ACC112 (cell line): ENCODE measurements at regions not wholly inside any gene's neighbourhood (a gene's known extent, or its start where the extent isn't known, plus 50 kb on each side); places are given as distances from the start of the nearest gene placed in this dataset.

ENCODE experiments used
- H2AFZ ChIP-seq: fragments of 200-600 bp; sonication (generic); one replicate; pipeline ENCODE4 v1.6.0; 2017; ENCODE audit warnings: antibody characterized with exemption, low read length; ENCODE audit not compliant: unreplicated experiment
- H3K27ac ChIP-seq: fragments of 200-600 bp; sonication (generic); 2 replicates; pipeline ENCODE4 v1.5.1; 2014; ENCODE audit warnings: low read depth, mild to moderate bottlenecking, antibody characterized with exemption, low read length, moderate library complexity
- H3K27me3 ChIP-seq: fragments of 200-600 bp; sonication (generic); 2 replicates; pipeline ENCODE4 v1.6.1; 2014; ENCODE audit warnings: mild to moderate bottlenecking, antibody characterized with exemption, low read length, moderate library complexity, mixed read lengths; ENCODE audit not compliant: insufficient read depth
- H3K36me3 ChIP-seq: fragments of 200-600 bp; sonication (generic); 2 replicates; pipeline ENCODE4 v1.6.1; 2016; ENCODE audit warnings: mild to moderate bottlenecking, antibody characterized with exemption, low read length, moderate library complexity, mixed read lengths; ENCODE audit not compliant: insufficient read depth
- H3K4me1 ChIP-seq: fragments of 200-600 bp; sonication (generic); one replicate; pipeline ENCODE4 v1.6.1; 2016; ENCODE audit warnings: low read length, mixed read lengths; ENCODE audit not compliant: insufficient read depth, unreplicated experiment, control insufficient read depth
- H3K4me3 ChIP-seq: fragments of 200-600 bp; sonication (generic); 2 replicates; pipeline ENCODE4 v1.5.1; 2014; ENCODE audit warnings: mild to moderate bottlenecking, low read depth, low read length
- H3K79me2 ChIP-seq: fragments of 200-600 bp; sonication (generic); one replicate; pipeline ENCODE4 v1.6.0; 2016; ENCODE audit warnings: low read length; ENCODE audit not compliant: control insufficient read depth, unreplicated experiment, insufficient read depth

GRCh38 chr5:167332309-167332708, 959.1 kb upstream of the WWC1 start:
- no peak overlapping the region for H3K4me3 ChIP-seq
- no peak overlapping the region for H3K27ac ChIP-seq
- H3K4me1 ChIP-seq: no peaks in the 10 kb centered on the region
- no peak overlapping the region for H2AFZ ChIP-seq
- H3K36me3 ChIP-seq: no peaks in the 10 kb centered on the region
- no peaks in the 10 kb centered on the region for H3K79me2 ChIP-seq
- H3K27me3 ChIP-seq: no peaks in the 10 kb centered on the region

- Histone ChIP-seq H3K79me2 (no peaks in the 10 kb centered on the region), H3K4me1 (no peaks in the 10 kb centered on the region), H2AFZ (no peak overlapping the region), H3K36me3 (no peaks in the 10 kb centered on the region), H3K27ac (no peak overlapping the region), H3K4me3 (no peak overlapping the region), H3K27me3 (no peaks in the 10 kb centered on the region)
Measured at GRCh38 chr5:167336161-167336560, 955.3 kb upstream of the WWC1 start.

GRCh38 chr5:167339205-167339604, 952.2 kb upstream of the WWC1 start:
- no peaks in the 10 kb centered on the region for H3K4me1 ChIP-seq
- H3K79me2 ChIP-seq: no peaks in the 10 kb centered on the region
- H2AFZ ChIP-seq: no peak overlapping the region
- H3K27me3 ChIP-seq: no peaks in the 10 kb centered on the region
- H3K27ac ChIP-seq: no peak overlapping the region
- H3K4me3 ChIP-seq: no peak overlapping the region
- no peaks in the 10 kb centered on the region for H3K36me3 ChIP-seq

- Histone ChIP-seq H3K27me3 (no peaks in the 10 kb centered on the region), H3K27ac (no peak overlapping the region), H3K79me2 (no peaks in the 10 kb centered on the region), H2AFZ (no peak overlapping the region), H3K4me1 (no peaks in the 10 kb centered on the region), H3K36me3 (no peaks in the 10 kb centered on the region), H3K4me3 (no peak overlapping the region)
Measured at GRCh38 chr5:167346461-167346860, 945.0 kb upstream of the WWC1 start.

- H3K27me3 ChIP-seq: no peaks in the 10 kb centered on the region
- no peaks in the 10 kb centered on the region for H3K79me2 ChIP-seq
- H3K4me1 ChIP-seq: no peaks in the 10 kb centered on the region
- no peak overlapping the region for H3K27ac ChIP-seq
- H3K4me3 ChIP-seq: peak overlapping the region; percentile 46; the same call in 1 of the 2 replicates
- H2AFZ ChIP-seq: no peak overlapping the region
- no peaks in the 10 kb centered on the region for H3K36me3 ChIP-seq
Measured at GRCh38 chr5:167348251-167348926, 943.1 kb upstream of the WWC1 start.

GRCh38 chr5:167348980-167349379, 942.5 kb upstream of the WWC1 start:
- Histone ChIP-seq H3K27ac (no peak overlapping the region), H3K27me3 (no peaks in the 10 kb centered on the region), H2AFZ (no peak overlapping the region), H3K4me1 (no peaks in the 10 kb centered on the region), H3K4me3 (peak overlapping the region; percentile 46; the same call in 1 of the 2 replicates), H3K79me2 (no peaks in the 10 kb centered on the region), H3K36me3 (no peaks in the 10 kb centered on the region)

- Histone ChIP-seq H3K27ac (no peak overlapping the region), H3K79me2 (no peaks in the 10 kb centered on the region), H3K36me3 (no peaks in the 10 kb centered on the region)
Measured at GRCh38 chr5:167351316-167351715, 940.1 kb upstream of the WWC1 start.

GRCh38 chr5:167352801-167353200, 938.6 kb upstream of the WWC1 start:
- no peak overlapping the region for H3K27ac ChIP-seq
- H3K79me2 ChIP-seq: no peaks in the 10 kb centered on the region
- H3K4me3 ChIP-seq: no peak overlapping the region
- H3K4me1 ChIP-seq: no peaks in the 10 kb centered on the region
- no peak overlapping the region for H2AFZ ChIP-seq
- no peaks in the 10 kb centered on the region for H3K36me3 ChIP-seq
- no peaks in the 10 kb centered on the region for H3K27me3 ChIP-seq

More at GRCh38 chr5:167351316-167351715, 940.1 kb upstream of the WWC1 start:
- Histone ChIP-seq H2AFZ (no peak overlapping the region), H3K4me3 (no peak overlapping the region), H3K27me3 (no peaks in the 10 kb centered on the region), H3K4me1 (no peaks in the 10 kb centered on the region)

- no peaks in the 10 kb centered on the region for H3K79me2 ChIP-seq
- no peaks in the 10 kb centered on the region for H3K27me3 ChIP-seq
- no peak overlapping the region for H3K4me3 ChIP-seq
- H2AFZ ChIP-seq: no peak overlapping the region
- no peaks in the 10 kb centered on the region for H3K4me1 ChIP-seq
- no peaks in the 10 kb centered on the region for H3K36me3 ChIP-seq
- H3K27ac ChIP-seq: no peak overlapping the region
Measured at GRCh38 chr5:167355346-167355745, 936.1 kb upstream of the WWC1 start.

- no peaks in the 10 kb centered on the region for H3K4me1 ChIP-seq
- H3K27ac ChIP-seq: no peak overlapping the region
- H2AFZ ChIP-seq: no peak overlapping the region
- no peaks in the 10 kb centered on the region for H3K79me2 ChIP-seq
- H3K4me3 ChIP-seq: no peak overlapping the region
- H3K36me3 ChIP-seq: no peaks in the 10 kb centered on the region
- H3K27me3 ChIP-seq: no peaks in the 10 kb centered on the region
Measured at GRCh38 chr5:167356374-167356773, 935.1 kb upstream of the WWC1 start.

- Histone ChIP-seq H2AFZ (no peak overlapping the region), H3K4me3 (no peak overlapping the region), H3K79me2 (no peaks in the 10 kb centered on the region), H3K27ac (no peak overlapping the region), H3K4me1 (no peaks in the 10 kb centered on the region), H3K27me3 (no peaks in the 10 kb centered on the region), H3K36me3 (no peaks in the 10 kb centered on the region)
Measured at GRCh38 chr5:167358868-167359492, 932.5 kb upstream of the WWC1 start.
